ENCODE measurements at regions not wholly inside any gene's neighbourhood (a gene's known extent, or its start where the extent isn't known, plus 50 kb on each side); places are given as distances from the start of the nearest gene placed in this dataset.

DNA sequence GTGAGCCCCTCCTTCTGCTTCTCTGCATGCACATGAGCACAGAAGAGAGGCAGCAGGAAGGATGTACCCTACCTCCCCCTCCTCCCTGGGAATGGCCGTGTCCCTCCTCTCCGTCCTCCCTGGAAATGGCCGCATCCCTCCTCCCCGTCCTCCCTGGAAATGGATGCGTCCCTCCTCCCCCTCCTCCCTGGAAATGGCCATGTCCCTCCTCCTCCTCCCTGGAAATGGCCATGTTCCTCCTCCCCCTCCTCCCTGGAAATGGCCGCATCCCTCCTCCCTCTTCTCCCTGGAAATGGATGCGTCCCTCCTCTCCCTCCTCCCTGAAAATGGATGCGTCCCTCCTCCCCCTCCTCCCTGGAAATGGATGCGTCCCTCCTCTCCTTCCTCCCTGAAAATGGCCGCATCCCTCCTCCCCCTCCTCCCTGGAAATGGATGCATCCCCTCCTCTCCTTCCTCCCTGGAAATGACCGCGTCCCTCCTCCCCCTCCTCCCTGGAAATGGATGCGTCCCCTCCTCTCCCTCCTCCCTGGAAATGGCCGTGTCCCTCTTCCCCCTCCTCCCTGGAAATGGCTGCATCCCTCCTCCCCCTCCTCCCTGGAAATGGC lies 428.6 kb downstream of the AACS start:
- H3K4me1 ChIP-seq (replicated peaks; ENCODE audit: insufficient read depth), result no peaks in the 10 kb centered on the region
- BruUV-seq (replicated peaks), result no TSS peak
- no peaks in the 10 kb centered on the region for H3F3A ChIP-seq (ENCODE audit: insufficient read depth, low read depth)
- no peak overlapping the region for H2AFZ ChIP-seq
- H3K4me3 ChIP-seq, result no peak overlapping the region
- H3K27me3 ChIP-seq (ENCODE audit: insufficient read depth, low read depth), result peaks cover 13% of the 10 kb centered on the region; the same call in 1 of the 2 replicates
- intact Hi-C loops (cut with micrococcal nuclease; ENCODE audit: unreplicated experiment), result no loop called here
- H3K9me2 ChIP-seq (ENCODE audit: insufficient read depth), result no peaks in the 10 kb centered on the region
- H3K79me2 ChIP-seq (ENCODE audit: low read depth), result no peaks in the 10 kb centered on the region
- H4K20me1 ChIP-seq (ENCODE audit: insufficient read depth), result no peaks in the 10 kb centered on the region
- no peak overlapping the region for H3K27ac ChIP-seq
- no peak for TF ChIP-seq EZH2 (IDR thresholded peaks at IDR 0.05; ENCODE audit: low read depth)
- TF ChIP-seq, protein P1, sequence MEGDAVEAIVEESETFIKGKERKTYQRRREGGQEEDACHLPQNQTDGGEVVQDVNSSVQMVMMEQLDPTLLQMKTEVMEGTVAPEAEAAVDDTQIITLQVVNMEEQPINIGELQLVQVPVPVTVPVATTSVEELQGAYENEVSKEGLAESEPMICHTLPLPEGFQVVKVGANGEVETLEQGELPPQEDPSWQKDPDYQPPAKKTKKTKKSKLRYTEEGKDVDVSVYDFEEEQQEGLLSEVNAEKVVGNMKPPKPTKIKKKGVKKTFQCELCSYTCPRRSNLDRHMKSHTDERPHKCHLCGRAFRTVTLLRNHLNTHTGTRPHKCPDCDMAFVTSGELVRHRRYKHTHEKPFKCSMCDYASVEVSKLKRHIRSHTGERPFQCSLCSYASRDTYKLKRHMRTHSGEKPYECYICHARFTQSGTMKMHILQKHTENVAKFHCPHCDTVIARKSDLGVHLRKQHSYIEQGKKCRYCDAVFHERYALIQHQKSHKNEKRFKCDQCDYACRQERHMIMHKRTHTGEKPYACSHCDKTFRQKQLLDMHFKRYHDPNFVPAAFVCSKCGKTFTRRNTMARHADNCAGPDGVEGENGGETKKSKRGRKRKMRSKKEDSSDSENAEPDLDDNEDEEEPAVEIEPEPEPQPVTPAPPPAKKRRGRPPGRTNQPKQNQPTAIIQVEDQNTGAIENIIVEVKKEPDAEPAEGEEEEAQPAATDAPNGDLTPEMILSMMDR (conservative IDR thresholded peaks at IDR 0.05), result no peak
- POLR2A ChIA-PET (ENCODE audit: unreplicated experiment), result no interaction called here
- no peak overlapping the region for H3K4me2 ChIP-seq
- H3K36me3 ChIP-seq (ENCODE audit: low read depth), result no peaks in the 10 kb centered on the region
- CTCF ChIA-PET, result no interaction called here
- DNase-seq, result no peak
- H3K9me3 ChIP-seq (ENCODE audit: insufficient read depth, low read depth), result no peaks in the 10 kb centered on the region

DNA sequence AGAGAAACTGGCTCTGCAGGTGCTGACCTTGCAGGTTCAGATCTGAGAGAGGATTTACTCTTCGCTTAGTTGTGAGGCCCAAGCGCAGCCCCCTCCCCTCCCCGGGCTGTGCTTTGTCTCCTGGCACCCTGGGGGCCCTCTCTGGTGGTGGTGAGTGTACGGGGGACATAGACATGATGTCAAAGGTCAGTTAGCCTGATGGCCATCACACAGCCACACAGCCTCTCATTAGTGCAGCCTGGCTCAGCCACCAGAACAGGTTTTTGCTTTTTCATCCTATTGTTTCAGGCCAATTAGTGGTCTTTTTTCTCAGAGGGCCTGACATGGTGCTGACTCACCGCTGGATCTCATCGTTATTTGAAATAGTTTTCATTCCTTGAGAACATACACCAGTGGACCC lies 437.9 kb downstream of the AACS start:
- Histone ChIP-seq H3K9me2 (ENCODE audit: insufficient read depth) (no peaks in the 10 kb centered on the region), H3K27ac (no peak overlapping the region), H3K4me3 (no peak overlapping the region), H3K27me3 (ENCODE audit: insufficient read depth, low read depth) (no peaks in the 10 kb centered on the region), H3F3A (ENCODE audit: insufficient read depth, low read depth) (no peaks in the 10 kb centered on the region), H4K20me1 (ENCODE audit: insufficient read depth) (no peaks in the 10 kb centered on the region), H3K36me3 (ENCODE audit: low read depth) (no peaks in the 10 kb centered on the region), H3K79me2 (ENCODE audit: low read depth) (no peaks in the 10 kb centered on the region), H3K4me2 (no peak overlapping the region), H3K4me1 (replicated peaks; ENCODE audit: insufficient read depth) (no peaks in the 10 kb centered on the region), H2AFZ (no peak overlapping the region), H3K9me3 (ENCODE audit: insufficient read depth, low read depth) (no peaks in the 10 kb centered on the region)
- no TSS peak for BruUV-seq (replicated peaks)
- CTCF ChIA-PET, result no interaction called here
- POLR2A ChIA-PET (ENCODE audit: unreplicated experiment), result no interaction called here
- TF ChIP-seq, protein P1 (conservative IDR thresholded peaks at IDR 0.05), result no peak
- no peak for TF ChIP-seq EZH2 (IDR thresholded peaks at IDR 0.05; ENCODE audit: low read depth)
- intact Hi-C loops (cut with micrococcal nuclease; ENCODE audit: unreplicated experiment), result no loop called here
- DNase-seq, result no peak

DNA sequence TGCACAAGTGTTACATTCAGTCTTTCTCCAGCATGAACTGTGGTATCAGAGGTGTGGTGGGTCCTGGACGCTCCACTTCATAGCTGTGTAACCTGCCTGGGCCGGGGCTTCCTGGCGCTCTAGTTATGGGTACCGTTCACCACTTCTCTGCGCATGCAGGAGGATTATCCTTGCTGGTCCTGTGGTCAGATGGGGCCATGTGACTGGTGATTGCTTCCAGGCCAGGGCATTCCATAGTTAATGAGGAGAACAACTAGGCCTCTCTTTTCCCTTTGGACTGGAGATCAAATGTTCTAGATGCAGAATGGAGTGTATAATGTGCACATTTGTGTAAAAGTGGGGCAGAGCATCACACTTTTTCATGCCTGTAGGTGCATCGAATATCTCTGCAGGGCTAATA lies 444.0 kb downstream of the AACS start:
- CTCF ChIA-PET, result no interaction called here
- no TSS peak for BruUV-seq (replicated peaks)

More for the DNA sequence above, 444.0 kb downstream of the AACS start:
- H3K27ac ChIP-seq, result no peak overlapping the region
- no peak for DNase-seq
- no peaks in the 10 kb centered on the region for H4K20me1 ChIP-seq (ENCODE audit: insufficient read depth)
- no peaks in the 10 kb centered on the region for H3K9me2 ChIP-seq (ENCODE audit: insufficient read depth)
- no peaks in the 10 kb centered on the region for H3K79me2 ChIP-seq (ENCODE audit: low read depth)
- H3K4me1 ChIP-seq (replicated peaks; ENCODE audit: insufficient read depth), result no peaks in the 10 kb centered on the region
- no peak overlapping the region for H2AFZ ChIP-seq
- H3F3A ChIP-seq (ENCODE audit: insufficient read depth, low read depth), result no peaks in the 10 kb centered on the region
- no peaks in the 10 kb centered on the region for H3K36me3 ChIP-seq (ENCODE audit: low read depth)
- H3K9me3 ChIP-seq (ENCODE audit: insufficient read depth, low read depth), result no peaks in the 10 kb centered on the region
- H3K4me3 ChIP-seq, result no peak overlapping the region
- H3K27me3 ChIP-seq (ENCODE audit: insufficient read depth, low read depth), result peaks cover 36% of the 10 kb centered on the region
- intact Hi-C loops (cut with micrococcal nuclease; ENCODE audit: unreplicated experiment), result no loop called here
- POLR2A ChIA-PET (ENCODE audit: unreplicated experiment), result no interaction called here
- H3K4me2 ChIP-seq, result no peak overlapping the region
- TF ChIP-seq, protein P1 (conservative IDR thresholded peaks at IDR 0.05), result no peak
- no peak for TF ChIP-seq EZH2 (IDR thresholded peaks at IDR 0.05; ENCODE audit: low read depth)
